ENCODE measurements at regions not wholly inside any gene's neighbourhood (a gene's known extent, or its start where the extent isn't known, plus 50 kb on each side); places are given as distances from the start of the nearest gene placed in this dataset.

DNA sequence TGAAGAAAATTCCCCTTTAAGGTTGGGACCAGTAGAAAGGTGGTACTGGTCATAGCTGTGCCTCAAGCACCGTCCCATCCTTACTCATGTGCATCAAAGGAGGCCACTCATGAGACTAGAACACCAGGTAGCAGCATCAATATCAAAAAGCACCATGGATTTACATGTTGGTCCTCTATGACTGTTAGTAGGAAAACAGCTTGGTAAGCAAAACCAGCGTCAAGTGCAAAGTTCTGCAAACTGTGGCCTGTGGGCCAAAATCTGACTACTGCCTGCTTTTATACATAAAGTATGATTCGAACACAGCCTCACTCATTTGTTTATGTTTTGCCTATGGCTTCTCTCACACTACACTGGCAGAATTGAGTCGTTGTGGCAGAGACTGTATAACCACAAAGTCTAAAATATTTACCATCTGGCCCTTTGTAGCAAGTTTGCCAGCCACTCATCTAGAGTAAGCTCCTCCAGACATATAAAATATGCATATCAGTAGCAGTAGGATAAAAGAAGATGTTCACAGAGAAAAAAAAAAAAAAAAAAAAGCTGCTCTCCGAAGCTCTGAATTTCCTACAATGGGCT, 119.7 kb upstream of the CTNNA2 start:
- Histone ChIP-seq H3K4me1 (no peaks in the 10 kb centered on the region), H3K27me3 (no peaks in the 10 kb centered on the region), H3K36me3 (no peaks in the 10 kb centered on the region), H3K9me3 (no peaks in the 10 kb centered on the region), H3K27ac (no peak overlapping the region), H3K4me3 (no peak overlapping the region)
- intact Hi-C loops (cut with DNase I; ENCODE audit: low total_unique reads) = no loop called here
- TF ChIP-seq, protein P1, sequence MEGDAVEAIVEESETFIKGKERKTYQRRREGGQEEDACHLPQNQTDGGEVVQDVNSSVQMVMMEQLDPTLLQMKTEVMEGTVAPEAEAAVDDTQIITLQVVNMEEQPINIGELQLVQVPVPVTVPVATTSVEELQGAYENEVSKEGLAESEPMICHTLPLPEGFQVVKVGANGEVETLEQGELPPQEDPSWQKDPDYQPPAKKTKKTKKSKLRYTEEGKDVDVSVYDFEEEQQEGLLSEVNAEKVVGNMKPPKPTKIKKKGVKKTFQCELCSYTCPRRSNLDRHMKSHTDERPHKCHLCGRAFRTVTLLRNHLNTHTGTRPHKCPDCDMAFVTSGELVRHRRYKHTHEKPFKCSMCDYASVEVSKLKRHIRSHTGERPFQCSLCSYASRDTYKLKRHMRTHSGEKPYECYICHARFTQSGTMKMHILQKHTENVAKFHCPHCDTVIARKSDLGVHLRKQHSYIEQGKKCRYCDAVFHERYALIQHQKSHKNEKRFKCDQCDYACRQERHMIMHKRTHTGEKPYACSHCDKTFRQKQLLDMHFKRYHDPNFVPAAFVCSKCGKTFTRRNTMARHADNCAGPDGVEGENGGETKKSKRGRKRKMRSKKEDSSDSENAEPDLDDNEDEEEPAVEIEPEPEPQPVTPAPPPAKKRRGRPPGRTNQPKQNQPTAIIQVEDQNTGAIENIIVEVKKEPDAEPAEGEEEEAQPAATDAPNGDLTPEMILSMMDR (IDR thresholded peaks at IDR 0.05) = no peak
- DNase-seq = no peak

DNA sequence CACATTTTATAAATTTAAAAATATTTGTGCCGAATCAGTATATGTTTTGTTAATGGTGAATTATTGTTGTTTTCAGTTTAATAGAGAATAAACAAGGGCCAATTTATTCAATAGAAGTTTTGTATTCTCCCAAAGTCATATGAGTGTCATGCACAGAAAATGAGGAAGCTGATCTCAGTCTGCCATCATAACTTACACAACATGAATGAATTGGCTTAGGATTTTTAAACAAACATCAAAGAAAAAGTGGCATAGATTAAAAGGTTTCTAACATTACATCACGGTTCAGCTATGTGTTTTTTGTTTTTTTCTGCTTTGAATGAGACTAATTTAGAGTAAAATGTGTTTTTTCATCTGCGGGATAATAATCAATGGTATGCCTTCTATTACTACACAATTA, 123.4 kb upstream of the CTNNA2 start:
- H3K27ac ChIP-seq = no peak overlapping the region
- no peaks in the 10 kb centered on the region for H3K36me3 ChIP-seq
- DNase-seq = no peak
- no peaks in the 10 kb centered on the region for H3K4me1 ChIP-seq
- no peak overlapping the region for H3K4me3 ChIP-seq
- H3K27me3 ChIP-seq = no peaks in the 10 kb centered on the region
- intact Hi-C loops (cut with DNase I; ENCODE audit: low total_unique reads) = no loop called here
- no peaks in the 10 kb centered on the region for H3K9me3 ChIP-seq
- TF ChIP-seq, protein P1 (IDR thresholded peaks at IDR 0.05) = no peak

DNA sequence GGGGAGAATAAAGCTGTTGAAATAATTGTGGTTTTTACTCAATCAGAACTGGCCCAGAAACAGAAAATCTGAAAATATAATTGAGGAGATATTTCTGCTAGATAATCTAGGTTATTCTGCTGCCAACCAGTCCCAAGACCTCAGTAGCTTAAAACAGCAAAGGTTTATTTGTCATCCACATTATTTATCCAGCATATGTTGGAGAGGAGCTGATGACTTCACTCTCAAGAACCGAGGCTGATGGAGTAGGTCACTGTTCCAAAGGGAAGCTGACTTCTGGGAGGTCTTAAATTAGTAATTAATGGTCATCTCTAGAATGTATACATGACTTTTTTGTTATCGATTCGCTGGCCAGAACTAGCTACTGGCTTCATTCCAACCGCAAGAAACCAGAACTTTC, 124.8 kb upstream of the CTNNA2 start:
- Histone ChIP-seq H3K4me3 (no peak overlapping the region), H3K27ac (no peak overlapping the region), H3K4me1 (no peaks in the 10 kb centered on the region), H3K36me3 (no peaks in the 10 kb centered on the region), H3K9me3 (no peaks in the 10 kb centered on the region), H3K27me3 (no peaks in the 10 kb centered on the region)
- TF ChIP-seq, protein P1 (IDR thresholded peaks at IDR 0.05) = no peak
- no peak for DNase-seq
- intact Hi-C loops (cut with DNase I; ENCODE audit: low total_unique reads) = no loop called here

DNA sequence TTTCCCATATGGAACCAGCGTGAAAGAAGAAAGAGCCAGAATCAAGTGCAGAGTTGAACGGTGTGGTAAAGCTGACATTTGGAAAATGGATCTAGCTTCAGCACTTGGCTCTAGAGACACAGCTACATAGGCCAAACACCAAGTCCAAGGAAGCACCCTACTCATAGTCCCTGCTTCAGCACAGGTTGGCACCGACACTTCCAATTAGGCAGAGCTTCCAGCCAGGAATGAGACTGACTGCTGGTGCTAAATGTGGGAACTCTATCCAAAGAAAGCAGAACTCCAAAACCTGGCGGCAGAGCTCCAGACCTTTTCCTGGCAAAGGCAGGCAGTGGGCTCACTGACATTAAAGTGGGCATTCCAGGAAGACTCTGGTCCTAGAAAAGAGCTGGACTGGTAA, 125.4 kb upstream of the CTNNA2 start:
- TF ChIP-seq, protein P1 (IDR thresholded peaks at IDR 0.05) = no peak
- Histone ChIP-seq H3K9me3 (no peaks in the 10 kb centered on the region), H3K27me3 (no peaks in the 10 kb centered on the region), H3K4me3 (no peak overlapping the region), H3K36me3 (no peaks in the 10 kb centered on the region), H3K4me1 (no peaks in the 10 kb centered on the region), H3K27ac (no peak overlapping the region)
- DNase-seq = no peak
- intact Hi-C loops (cut with DNase I; ENCODE audit: low total_unique reads) = no loop called here

DNA sequence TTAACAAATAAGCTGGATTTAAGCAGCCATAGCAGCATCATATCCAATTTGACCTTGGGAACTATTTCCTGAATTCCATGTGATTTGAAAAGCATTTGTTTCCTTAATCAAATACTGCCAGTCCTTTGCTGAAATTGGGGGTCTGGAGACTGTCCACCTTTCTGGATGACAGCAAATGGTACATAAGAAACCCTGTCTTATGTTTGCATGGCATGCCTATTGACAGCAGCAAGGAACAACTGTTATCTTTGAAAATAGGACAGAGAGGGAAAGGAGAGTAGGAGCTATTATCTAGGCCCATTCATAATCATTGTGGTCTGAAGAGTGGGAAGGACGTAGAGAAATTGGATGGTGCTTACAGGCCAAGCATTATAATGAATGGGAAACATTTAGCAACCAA, 129.2 kb upstream of the CTNNA2 start:
- no peaks in the 10 kb centered on the region for H3K4me1 ChIP-seq
- TF ChIP-seq, protein P1 (IDR thresholded peaks at IDR 0.05) = no peak
- H3K36me3 ChIP-seq = no peaks in the 10 kb centered on the region
- intact Hi-C loops (cut with DNase I; ENCODE audit: low total_unique reads) = no loop called here
- H3K4me3 ChIP-seq = no peak overlapping the region
- no peak for DNase-seq
- H3K9me3 ChIP-seq = no peaks in the 10 kb centered on the region
- H3K27me3 ChIP-seq = no peaks in the 10 kb centered on the region
- no peak overlapping the region for H3K27ac ChIP-seq

DNA sequence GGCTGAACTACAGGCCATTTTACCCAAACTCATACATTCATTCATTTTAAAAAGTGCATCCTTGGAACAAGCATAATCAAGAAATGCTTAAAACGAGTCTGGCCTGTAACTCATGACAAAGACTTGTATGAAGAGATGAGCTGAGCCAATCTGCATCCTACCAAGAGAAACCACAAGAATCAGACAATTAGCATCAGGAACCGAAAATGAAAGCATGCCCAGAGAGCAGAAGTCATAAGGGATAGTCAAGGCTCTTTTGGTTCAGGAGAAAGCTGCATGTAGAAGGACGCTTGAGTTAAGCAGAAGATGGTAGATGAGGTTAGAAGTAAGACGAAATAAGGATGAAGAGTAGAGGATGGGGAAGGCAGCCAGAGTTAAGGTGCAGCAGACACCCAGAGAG, 137.0 kb upstream of the CTNNA2 start:
- H3K27me3 ChIP-seq = no peaks in the 10 kb centered on the region
- DNase-seq = no peak
- H3K4me3 ChIP-seq = no peak overlapping the region
- no peaks in the 10 kb centered on the region for H3K4me1 ChIP-seq
- H3K9me3 ChIP-seq = no peaks in the 10 kb centered on the region
- no peaks in the 10 kb centered on the region for H3K36me3 ChIP-seq
- H3K27ac ChIP-seq = no peak overlapping the region
- intact Hi-C loops (cut with DNase I; ENCODE audit: low total_unique reads) = no loop called here
- TF ChIP-seq, protein P1 (IDR thresholded peaks at IDR 0.05) = no peak
